ENCODE measurements at regions not wholly inside any gene's neighbourhood (a gene's known extent, or its start where the extent isn't known, plus 50 kb on each side); places are given as distances from the start of the nearest gene placed in this dataset.

DNA sequence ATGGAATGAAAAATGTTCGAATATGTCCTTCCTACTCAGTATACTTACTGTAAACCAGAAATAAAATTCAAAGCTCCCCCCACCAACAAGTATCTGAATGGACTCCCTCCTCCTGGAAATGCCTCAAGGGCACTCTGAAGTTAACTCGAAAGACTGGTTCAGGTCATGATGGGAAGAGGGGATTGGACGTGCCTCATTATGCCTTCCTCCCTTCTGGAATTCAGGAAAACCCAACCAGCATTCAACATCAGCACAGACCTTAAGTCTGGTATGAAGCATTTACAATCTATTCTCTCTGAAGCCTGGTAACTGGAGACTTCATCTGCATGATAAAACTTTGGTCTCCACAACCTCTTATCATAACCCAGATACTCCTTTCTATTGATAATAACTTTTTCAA, 428.3 kb upstream of the RAG2 start:
- no CpG with 5 or more reads among the region's 3 CpGs for WGBS (ENCODE audit: extremely low coverage, insufficient read length, low lambda C conversion rate)
- no peak overlapping the region for H2BK12ac ChIP-seq (ENCODE audit: insufficient read length, low read depth, low read length)
- no peak overlapping the region for H3K23ac ChIP-seq (ENCODE audit: insufficient read length, low read depth, low read length)
- no peaks in the 10 kb centered on the region; the same call in 1 of the 2 replicates for H3K4me1 ChIP-seq (ENCODE audit: insufficient read depth, low read length)
- peaks cover 1 to 5% of the 10 kb centered on the region in 2 experiments; a peak in 2 of 5 replicates for H3K9me3 Mint-ChIP-seq
- H3T11ph ChIP-seq (ENCODE audit: low read length): no peak overlapping the region
- no peak overlapping the region for H3K27ac Mint-ChIP-seq
- no peak overlapping the region for H2BK120ac ChIP-seq (ENCODE audit: low read depth, low read length, poor library complexity, severe bottlenecking)
- H3K9ac ChIP-seq (ENCODE audit: extremely low read depth, insufficient read length, low read length): no peak overlapping the region
- H2BK20ac ChIP-seq (ENCODE audit: low read depth, low read length, poor library complexity, severe bottlenecking): no peak overlapping the region
- H4K5ac ChIP-seq (ENCODE audit: insufficient read length, low read depth, low read length): no peak overlapping the region
- no peaks in the 10 kb centered on the region for H3K27me3 ChIP-seq (ENCODE audit: insufficient read depth, low read length)
- no peak overlapping the region for H2AFZ ChIP-seq (ENCODE audit: low read length)
- H3K4me3 Mint-ChIP-seq: no peak overlapping the region
- H3K23me2 ChIP-seq (ENCODE audit: insufficient read length, low read depth, low read length, poor library complexity, severe bottlenecking): no peaks in the 10 kb centered on the region
- TF ChIP-seq, protein P1, sequence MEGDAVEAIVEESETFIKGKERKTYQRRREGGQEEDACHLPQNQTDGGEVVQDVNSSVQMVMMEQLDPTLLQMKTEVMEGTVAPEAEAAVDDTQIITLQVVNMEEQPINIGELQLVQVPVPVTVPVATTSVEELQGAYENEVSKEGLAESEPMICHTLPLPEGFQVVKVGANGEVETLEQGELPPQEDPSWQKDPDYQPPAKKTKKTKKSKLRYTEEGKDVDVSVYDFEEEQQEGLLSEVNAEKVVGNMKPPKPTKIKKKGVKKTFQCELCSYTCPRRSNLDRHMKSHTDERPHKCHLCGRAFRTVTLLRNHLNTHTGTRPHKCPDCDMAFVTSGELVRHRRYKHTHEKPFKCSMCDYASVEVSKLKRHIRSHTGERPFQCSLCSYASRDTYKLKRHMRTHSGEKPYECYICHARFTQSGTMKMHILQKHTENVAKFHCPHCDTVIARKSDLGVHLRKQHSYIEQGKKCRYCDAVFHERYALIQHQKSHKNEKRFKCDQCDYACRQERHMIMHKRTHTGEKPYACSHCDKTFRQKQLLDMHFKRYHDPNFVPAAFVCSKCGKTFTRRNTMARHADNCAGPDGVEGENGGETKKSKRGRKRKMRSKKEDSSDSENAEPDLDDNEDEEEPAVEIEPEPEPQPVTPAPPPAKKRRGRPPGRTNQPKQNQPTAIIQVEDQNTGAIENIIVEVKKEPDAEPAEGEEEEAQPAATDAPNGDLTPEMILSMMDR (conservative IDR thresholded peaks at IDR 0.05): no peak
- no peak overlapping the region for H3K4ac ChIP-seq (ENCODE audit: low read depth, low read length)
- no peak overlapping the region for H4K91ac ChIP-seq (ENCODE audit: insufficient read length, low read depth, low read length)
- H3K14ac ChIP-seq (ENCODE audit: insufficient read depth, low read length): no peak overlapping the region
- H3K56ac ChIP-seq (ENCODE audit: insufficient read length, low read depth, low read length): no peak overlapping the region
- H3K27me3 Mint-ChIP-seq (ENCODE audit: low read depth): no peaks in the 10 kb centered on the region; the same call in 1 of the 2 replicates
- no peak overlapping the region for H3K18ac ChIP-seq (ENCODE audit: insufficient read length, low read depth, low read length)
- DNase-seq: no peak
- no peak overlapping the region for H3K27ac ChIP-seq (ENCODE audit: insufficient read length, low read depth, low read length)
- no peaks in the 10 kb centered on the region for H4K20me1 ChIP-seq (ENCODE audit: control insufficient read depth, insufficient read depth, insufficient read length)
- peaks cover 11 to 12% of the 10 kb centered on the region in 2 experiments for H3K4me1 Mint-ChIP-seq
- no peak overlapping the region for H2AK5ac ChIP-seq (ENCODE audit: insufficient read length, low read length)
- no peaks in the 10 kb centered on the region for H3K79me1 ChIP-seq (ENCODE audit: insufficient read depth, low read depth, low read length, poor library complexity, severe bottlenecking)
- H3K4me2 ChIP-seq (ENCODE audit: insufficient read depth, insufficient read length, low read length): no peak overlapping the region
- H2BK15ac ChIP-seq (ENCODE audit: low read depth, low read length): no peak overlapping the region
- no peaks in the 10 kb centered on the region for H3K79me2 ChIP-seq (ENCODE audit: insufficient read depth, low read length)
- no peaks in the 10 kb centered on the region; a peak in 1 of 7 replicates for H3K36me3 Mint-ChIP-seq (ENCODE audit: insufficient read depth in 1 of 3, low read depth in 3 of 3)
- H3K9me3 ChIP-seq (ENCODE audit: control insufficient read depth, low read depth, low read length): no peaks in the 10 kb centered on the region
- no peak overlapping the region for H2BK5ac ChIP-seq (ENCODE audit: insufficient read length, low read length)
- H4K8ac ChIP-seq (replicated peaks; ENCODE audit: insufficient read length, low read depth, low read length): no peak overlapping the region
